HCT116 (cell line): ENCODE measurements at regions not wholly inside any gene's neighbourhood (a gene's known extent, or its start where the extent isn't known, plus 50 kb on each side); places are given as distances from the start of the nearest gene placed in this dataset.

Source experiments
- ATAC-seq: fragments of 200-7000 bp; cut with Tn5 transposase; 2 replicates; pipeline ENCODE4 v1.9.1; 2020; ENCODE audit warnings: mild to moderate bottlenecking, moderate library complexity
- BruUV-seq: library from RNA; stranded (reverse); fragments of 400-500 nt; replicated peaks from 2 replicates; lab custom pipeline; 2021; lab: Mats Ljungman, UMichigan
- CTCF ChIA-PET: fragments of 300-600 bp; sonication (Branson Sonifier 250); formaldehyde crosslinking; loops from one replicate; lab custom pipeline; 2021; ENCODE audit warnings: antibody characterized with exemption; lab: Charles Lee
- POLR2A ChIA-PET: fragments of 300-600, 350-600 bp; sonication (Branson Sonifier 250); formaldehyde crosslinking; loops from one replicate; lab custom pipeline; 2021; ENCODE audit warnings: antibody characterized with exemption; lab: Charles Lee
- RAD21 ChIA-PET, 2 experiments: fragments of 300-600 bp; sonication (Branson Sonifier 250); formaldehyde crosslinking; loops; one replicate each; lab custom pipeline; 2023; ENCODE audit warnings: low total read pairs in 2 of 2; ENCODE audit not compliant: uncharacterized antibody in 2 of 2, unreplicated experiment in 2 of 2, low non-redundant PET in 1 of 2; lab: Charles Lee
- DNase-seq: peaks from one replicate; pipeline ENCODE4 v3.0.0-alpha.2; 2010; ENCODE audit warnings: low read depth, low spot score
- H2AFZ ChIP-seq: fragments of 200-600 bp; shearing (Covaris generic), sonication (generic); 2 replicates; pipeline ENCODE4 v1.6.1; 2017; ENCODE audit warnings: low read depth, mixed run types, mixed read lengths, antibody characterized with exemption, low read length; ENCODE audit not compliant: poor library complexity, severe bottlenecking
- H3K27ac ChIP-seq: 2 replicates; pipeline ENCODE4 v1.5.1; 2012; ENCODE audit warnings: low read depth, low read length
- H3K27me3 ChIP-seq: fragments of 200-600 bp; sonication (generic); 2 replicates; pipeline ENCODE4 v1.6.1; 2016; ENCODE audit warnings: mixed run types, low read length, mixed read lengths; ENCODE audit not compliant: insufficient read depth
- H3K36me3 ChIP-seq, 2 experiments: fragments of 200-500 bp in 1 of 2; fragments of 200-600 bp in 1 of 2; sonication (Bioruptor generic) in 1 of 2; sonication (generic) in 1 of 2; 2 replicates each; pipeline versions ENCODE4 v1.5.1 to v1.6.1; 2014 to 2016; ENCODE audit warnings: low read length in 2 of 2, inconsistent platforms in 1 of 2, mixed read lengths in 1 of 2, mixed run types in 1 of 2; ENCODE audit not compliant: insufficient read depth in 2 of 2, control insufficient read depth in 1 of 2
- H3K4me1 ChIP-seq, 2 experiments: fragments of 200-600 bp in 1 of 2; sonication (generic) in 1 of 2; 2 replicates each; pipeline versions ENCODE4 v1.5.1 to v1.6.1; 2012 to 2017; ENCODE audit warnings: low read length in 2 of 2, inconsistent platforms in 1 of 2, mild to moderate bottlenecking in 1 of 2, mixed read lengths in 1 of 2, mixed run types in 1 of 2, moderate library complexity in 1 of 2; ENCODE audit not compliant: insufficient read depth in 2 of 2, control insufficient read depth in 1 of 2
- H3K4me2 ChIP-seq: fragments of 200-600 bp; sonication (generic); 2 replicates; pipeline ENCODE4 v1.6.1; 2017; ENCODE audit warnings: mixed run types, low read length, mixed read lengths
- H3K4me3 ChIP-seq, 2 experiments: fragments of 200-600 bp in 1 of 2; sonication (generic) in 1 of 2; replicated peaks in 1 of 2; 2 replicates each; pipeline ENCODE4 v1.5.1; 2011 to 2016; ENCODE audit warnings: low read length in 2 of 2, control low read depth in 1 of 2, low read depth in 1 of 2, mild to moderate bottlenecking in 1 of 2, mixed read lengths in 1 of 2, mixed run types in 1 of 2
- H3K79me2 ChIP-seq: fragments of 200-600 bp; sonication (generic); 2 replicates; pipeline ENCODE4 v1.6.1; 2017; ENCODE audit warnings: mild to moderate bottlenecking, mixed run types, low read length, moderate library complexity, mixed read lengths; ENCODE audit not compliant: insufficient read depth
- H3K9ac ChIP-seq: fragments of 200-600 bp; sonication (generic); 2 replicates; pipeline ENCODE4 v1.6.1; 2016; ENCODE audit warnings: low read length, mixed read lengths
- H3K9me2 ChIP-seq: fragments of 200-600 bp; sonication (generic), shearing (Covaris generic); 2 replicates; pipeline ENCODE4 v1.6.1; 2017; ENCODE audit warnings: mixed run types, mild to moderate bottlenecking, moderate library complexity; ENCODE audit not compliant: insufficient read depth
- H3K9me3 ChIP-seq, 2 experiments: fragments of 200-500 bp in 1 of 2; fragments of 200-600 bp in 1 of 2; sonication (Bioruptor generic) in 1 of 2; sonication (generic) in 1 of 2; 2 replicates each; pipeline ENCODE4 v1.6.1; 2014 to 2017; ENCODE audit warnings: low read length in 2 of 2, mixed read lengths in 2 of 2, inconsistent platforms in 1 of 2, low read depth in 1 of 2, mild to moderate bottlenecking in 1 of 2, mixed run types in 1 of 2, moderate library complexity in 1 of 2; ENCODE audit not compliant: control insufficient read depth in 1 of 2, insufficient read depth in 1 of 2
- H4K20me1 ChIP-seq: fragments of 200-600 bp; sonication (generic), shearing (Covaris generic); 2 replicates; pipeline ENCODE4 v1.6.1; 2017; ENCODE audit warnings: mixed run types, mild to moderate bottlenecking, moderate library complexity; ENCODE audit not compliant: insufficient read depth
- ATF3 ChIP-seq: IDR thresholded peaks from 2 replicates; pipeline ENCODE4 v1.6.1; 2012
- CBX3 ChIP-seq: IDR thresholded peaks from 2 replicates; pipeline ENCODE4 v1.6.1; 2012; ENCODE audit warnings: low read depth
- CTCF ChIP-seq, 3 experiments: fragments of 200-600 bp in 1 of 3; sonication (generic) in 1 of 3; IDR thresholded peaks in 2 of 3; conservative IDR thresholded peaks in 1 of 3; 2 replicates each; pipeline ENCODE4 v1.5.1; 2012 to 2017; ENCODE audit warnings: low read depth in 2 of 3, low read length in 2 of 3, antibody characterized with exemption in 1 of 3, borderline replicate concordance in 1 of 3, control low read depth in 1 of 3, mild to moderate bottlenecking in 1 of 3, mixed read lengths in 1 of 3, mixed run types in 1 of 3, moderate library complexity in 1 of 3; ENCODE audit not compliant: insufficient read depth in 1 of 3
- EGR1 ChIP-seq: IDR thresholded peaks from 2 replicates; pipeline ENCODE4 v1.6.1; 2012; ENCODE audit warnings: low read depth
- ELF1 ChIP-seq: IDR thresholded peaks from 2 replicates; pipeline ENCODE4 v1.6.1; 2012; ENCODE audit warnings: low read depth, borderline replicate concordance
- FOSL1 ChIP-seq: IDR thresholded peaks from 2 replicates; pipeline ENCODE4 v1.6.1; 2012; ENCODE audit warnings: low read depth
- JUND ChIP-seq: IDR thresholded peaks from 2 replicates; pipeline ENCODE4 v1.6.1; 2012
- POLR2A ChIP-seq: IDR thresholded peaks from 2 replicates; pipeline ENCODE4 v1.7.0; 2011; ENCODE audit warnings: borderline replicate concordance; ENCODE audit not compliant: insufficient read depth, insufficient read length; ENCODE audit errors: extremely low read depth
- SIN3A ChIP-seq: IDR thresholded peaks from 2 replicates; pipeline ENCODE4 v1.6.1; 2012; ENCODE audit warnings: low read depth
- ZFX ChIP-seq: fragments of 450-650 bp; IDR thresholded peaks from 2 replicates; pipeline ENCODE4 v1.6.1; 2017
- ZNF274 ChIP-seq: fragments of 200-500 bp; sonication (Bioruptor generic); IDR thresholded peaks from 2 replicates; pipeline ENCODE4 v1.6.1; 2014; ENCODE audit warnings: mild to moderate bottlenecking, low read depth, low read length, inconsistent platforms
- intact Hi-C: fragments of 100-400 bp; cut with micrococcal nuclease; formaldehyde crosslinking; loops from 2 replicates; pipeline ENCODE4 v1.10.0; 2022

GRCh38 chr13:50369646-50370045 is 354.4 kb downstream of the KCNRG start:
- ATAC-seq (no peak), DNase-seq (no peak)
- BruUV-seq: no TSS peak
- H3K9ac ChIP-seq: no peak overlapping the region
- H3K9me3 ChIP-seq: no peaks in the 10 kb centered on the region
- no peak overlapping the region for H2AFZ ChIP-seq
- no peaks in the 10 kb centered on the region for H3K4me1 ChIP-seq
- ChIA-PET POLR2A (no interaction called here), CTCF (no interaction called here), RAD21 (no interaction called here)
- H3K36me3 ChIP-seq: no peaks in the 10 kb centered on the region
- no peak overlapping the region for H3K4me3 ChIP-seq
- H3K27me3 ChIP-seq: no peaks in the 10 kb centered on the region
- no peaks in the 10 kb centered on the region for H3K9me2 ChIP-seq
- TF ChIP-seq CBX3 (no peak), EGR1 (no peak), FOSL1 (no peak), ZNF274 (no peak), ZFX (no peak), CTCF (IDR thresholded peaks at IDR 0.05 in 2 of 3, conservative IDR thresholded peaks at IDR 0.05 in 1 of 3; ENCODE audit: borderline replicate concordance in 1 of 3, insufficient read depth in 1 of 3, low read depth in 2 of 3, low read length in 2 of 3) (no peak), SIN3A (no peak), ELF1 (no peak), ATF3 (no peak), POLR2A (no peak), JUND (no peak)
- no peaks in the 10 kb centered on the region for H3K79me2 ChIP-seq
- H3K4me2 ChIP-seq: no peak overlapping the region
- intact Hi-C loops: no loop called here
- no peaks in the 10 kb centered on the region for H4K20me1 ChIP-seq
- H3K27ac ChIP-seq: no peak overlapping the region
